H4 (cell line): ENCODE measurements at regions not wholly inside any gene's neighbourhood (a gene's known extent, or its start where the extent isn't known, plus 50 kb on each side); places are given as distances from the start of the nearest gene placed in this dataset.

ENCODE experiments used
- DNase-seq: peaks from one replicate; pipeline ENCODE4 v3.0.0-alpha.2; 2015; ENCODE audit warnings: low spot score

GRCh38 chr13:111476197-111476596 lies 155.8 kb downstream of the TEX29 start:
- DNase-seq = no peak

GRCh38 chr13:111479412-111479811 lies 159.0 kb downstream of the TEX29 start:
- no peak for DNase-seq

GRCh38 chr13:111480503-111480902 lies 160.1 kb downstream of the TEX29 start:
- DNase-seq = no peak

GRCh38 chr13:111480976-111481375 lies 160.5 kb downstream of the TEX29 start:
- no peak for DNase-seq

- no peak for DNase-seq
Observed at GRCh38 chr13:111482126-111482525, 161.7 kb downstream of the TEX29 start.

- no peak for DNase-seq
Observed at GRCh38 chr13:111482806-111483620, 162.6 kb downstream of the TEX29 start.

- no peak for DNase-seq
Observed at GRCh38 chr13:111483621-111483987, 163.2 kb downstream of the TEX29 start.

GRCh38 chr13:111484141-111484925 lies 163.9 kb downstream of the TEX29 start:
- DNase-seq = no peak

- DNase-seq = no peak
Observed at GRCh38 chr13:111484959-111485358, 164.5 kb downstream of the TEX29 start.

- DNase-seq = no peak
Observed at GRCh38 chr13:111485491-111486250, 165.2 kb downstream of the TEX29 start.

- no peak for DNase-seq
Observed at GRCh38 chr13:111486331-111486730, 165.9 kb downstream of the TEX29 start.

- DNase-seq = no peak
Observed at GRCh38 chr13:111486801-111487200, 166.4 kb downstream of the TEX29 start.

- DNase-seq = no peak
Observed at GRCh38 chr13:111488486-111489132, 168.2 kb downstream of the TEX29 start.

- no peak for DNase-seq
Observed at GRCh38 chr13:111489301-111489700, 168.9 kb downstream of the TEX29 start.

- no peak for DNase-seq
Observed at GRCh38 chr13:111490611-111491010, 170.2 kb downstream of the TEX29 start.

GRCh38 chr13:111491021-111491420 lies 170.6 kb downstream of the TEX29 start:
- DNase-seq = no peak

- no peak for DNase-seq
Observed at GRCh38 chr13:111491659-111492058, 171.2 kb downstream of the TEX29 start.

- no peak for DNase-seq
Observed at GRCh38 chr13:111492341-111492950, 172.0 kb downstream of the TEX29 start.

- DNase-seq = no peak
Observed at GRCh38 chr13:111492958-111493357, 172.5 kb downstream of the TEX29 start.

- DNase-seq = no peak
Observed at GRCh38 chr13:111493468-111493867, 173.0 kb downstream of the TEX29 start.

GRCh38 chr13:111494641-111495040 lies 174.2 kb downstream of the TEX29 start:
- no peak for DNase-seq
